Loucy (cell line): ENCODE measurements at regions not wholly inside any gene's neighbourhood (a gene's known extent, or its start where the extent isn't known, plus 50 kb on each side); places are given as distances from the start of the nearest gene placed in this dataset.
A peak's percentile ranks its signal among the peaks of the same experiment; 100 is the strongest.

Source experiments
- H2AFZ ChIP-seq: fragments of 200-600 bp; sonication (generic); 2 replicates; pipeline ENCODE4 v1.6.0; 2016; ENCODE audit warnings: antibody characterized with exemption, mild to moderate bottlenecking, low read length, moderate library complexity
- H3F3A ChIP-seq: fragments of 200-600 bp; 2 replicates; pipeline ENCODE4 v1.6.0; 2016; ENCODE audit warnings: antibody characterized with exemption, low read depth, mild to moderate bottlenecking
- H3K27me3 ChIP-seq: fragments of 200-600 bp; sonication (generic); 2 replicates; pipeline ENCODE4 v1.6.1; 2014; ENCODE audit warnings: low read length, mild to moderate bottlenecking; ENCODE audit not compliant: insufficient read depth, poor library complexity, severe bottlenecking
- H3K36me3 ChIP-seq: fragments of 200-600 bp; sonication (generic); 2 replicates; pipeline ENCODE4 v1.6.1; 2016; ENCODE audit warnings: low read length; ENCODE audit not compliant: insufficient read depth
- H3K4me1 ChIP-seq: fragments of 200-600 bp; sonication (generic); 2 replicates; pipeline ENCODE4 v1.5.1; 2014; ENCODE audit warnings: low read length, mild to moderate bottlenecking; ENCODE audit not compliant: insufficient read depth, poor library complexity, severe bottlenecking
- H3K4me2 ChIP-seq: fragments of 200-600 bp; sonication (generic); 2 replicates; pipeline ENCODE4 v1.6.0; 2014; ENCODE audit warnings: antibody characterized with exemption, low read length, low read depth, mild to moderate bottlenecking; ENCODE audit not compliant: poor library complexity, severe bottlenecking
- H3K4me3 ChIP-seq: fragments of 200-600 bp; sonication (generic); 2 replicates; pipeline ENCODE4 v1.5.1; 2014; ENCODE audit warnings: low read length, mild to moderate bottlenecking, mixed read lengths; ENCODE audit not compliant: poor library complexity, severe bottlenecking
- H3K79me2 ChIP-seq: fragments of 200-600 bp; sonication (generic); 2 replicates; pipeline ENCODE4 v1.6.1; 2014; ENCODE audit warnings: low read length; ENCODE audit not compliant: insufficient read depth
- H3K9ac ChIP-seq: fragments of 200-600 bp; sonication (generic); 2 replicates; pipeline ENCODE4 v1.6.0; 2014; ENCODE audit warnings: mild to moderate bottlenecking, low read depth, low read length, moderate library complexity; ENCODE audit not compliant: poor library complexity, severe bottlenecking
- H3K9me2 ChIP-seq: fragments of 200-600 bp; sonication (generic); replicated peaks from 2 replicates; pipeline ENCODE4 v1.6.1; 2016; ENCODE audit warnings: low read depth, low read length, mixed read lengths
- H3K9me3 ChIP-seq: fragments of 200-600 bp; sonication (generic); 2 replicates; pipeline ENCODE4 v1.6.1; 2014; ENCODE audit warnings: mild to moderate bottlenecking, antibody characterized with exemption, low read length, low read depth; ENCODE audit not compliant: insufficient read depth
- H4K20me1 ChIP-seq: fragments of 200-600 bp; sonication (generic); 2 replicates; pipeline ENCODE4 v1.6.0; 2014; ENCODE audit warnings: antibody characterized with exemption, low read length, mild to moderate bottlenecking; ENCODE audit not compliant: insufficient read depth, poor library complexity, severe bottlenecking
- EZH2phosphoT487 ChIP-seq: fragments of 200-600 bp; IDR thresholded peaks from 2 replicates; pipeline ENCODE4 v1.6.1; 2018; ENCODE audit warnings: antibody characterized with exemption, mild to moderate bottlenecking, moderate library complexity, borderline replicate concordance
- TF ChIP-seq, protein P1 (sequence below): fragments of 200-600 bp; sonication (generic); conservative IDR thresholded peaks from 2 replicates; pipeline ENCODE4 v1.5.1; 2014; ENCODE audit warnings: mild to moderate bottlenecking, antibody characterized with exemption, low read length

DNA sequence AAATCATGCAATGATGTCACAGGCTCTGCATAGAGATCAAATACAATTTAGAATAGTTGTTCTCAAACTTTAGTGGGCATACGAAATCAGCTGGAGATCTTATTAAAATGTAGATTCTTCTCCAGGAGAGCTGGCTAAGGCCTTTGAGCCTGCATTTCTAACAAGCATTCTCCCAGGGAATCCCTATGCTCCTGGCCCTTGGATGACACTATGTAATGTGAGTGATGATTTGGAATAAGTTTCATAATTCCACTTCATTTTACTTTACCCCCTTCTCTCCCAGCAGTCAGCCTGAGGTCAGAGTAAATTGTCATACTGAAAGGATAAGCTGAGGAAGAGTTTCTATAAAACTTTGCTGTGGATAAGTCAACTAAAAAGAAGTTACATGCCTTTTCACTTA lies 189.1 kb downstream of the UBE2E3 start:
- Histone ChIP-seq H3K4me2 (no peak overlapping the region), H3F3A (no peaks in the 10 kb centered on the region; the same call in 1 of the 2 replicates)

DNA sequence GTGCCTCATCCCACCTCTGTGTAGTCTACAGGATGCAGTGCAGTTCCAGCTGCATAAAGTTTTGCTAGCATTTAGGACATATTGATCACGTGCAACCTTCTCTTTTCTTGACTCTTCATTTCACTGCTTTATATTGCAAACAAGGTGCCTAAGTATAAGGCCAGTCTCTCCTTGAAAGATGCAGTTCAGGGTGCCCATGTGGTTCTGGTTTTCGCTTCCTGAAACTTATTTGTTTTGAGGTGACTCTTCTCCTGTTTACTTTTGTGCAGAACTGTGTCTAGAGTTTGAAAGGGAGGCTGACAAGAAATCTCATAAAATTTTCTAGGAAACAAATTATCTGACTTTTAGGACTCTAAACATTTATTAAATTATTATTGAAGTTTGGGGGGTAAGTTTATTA lies 189.9 kb downstream of the UBE2E3 start:
- H2AFZ ChIP-seq: no peak overlapping the region
- TF ChIP-seq, protein P1, sequence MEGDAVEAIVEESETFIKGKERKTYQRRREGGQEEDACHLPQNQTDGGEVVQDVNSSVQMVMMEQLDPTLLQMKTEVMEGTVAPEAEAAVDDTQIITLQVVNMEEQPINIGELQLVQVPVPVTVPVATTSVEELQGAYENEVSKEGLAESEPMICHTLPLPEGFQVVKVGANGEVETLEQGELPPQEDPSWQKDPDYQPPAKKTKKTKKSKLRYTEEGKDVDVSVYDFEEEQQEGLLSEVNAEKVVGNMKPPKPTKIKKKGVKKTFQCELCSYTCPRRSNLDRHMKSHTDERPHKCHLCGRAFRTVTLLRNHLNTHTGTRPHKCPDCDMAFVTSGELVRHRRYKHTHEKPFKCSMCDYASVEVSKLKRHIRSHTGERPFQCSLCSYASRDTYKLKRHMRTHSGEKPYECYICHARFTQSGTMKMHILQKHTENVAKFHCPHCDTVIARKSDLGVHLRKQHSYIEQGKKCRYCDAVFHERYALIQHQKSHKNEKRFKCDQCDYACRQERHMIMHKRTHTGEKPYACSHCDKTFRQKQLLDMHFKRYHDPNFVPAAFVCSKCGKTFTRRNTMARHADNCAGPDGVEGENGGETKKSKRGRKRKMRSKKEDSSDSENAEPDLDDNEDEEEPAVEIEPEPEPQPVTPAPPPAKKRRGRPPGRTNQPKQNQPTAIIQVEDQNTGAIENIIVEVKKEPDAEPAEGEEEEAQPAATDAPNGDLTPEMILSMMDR: no peak
- H3K4me3 ChIP-seq: no peak overlapping the region

More for the DNA sequence above, 189.1 kb downstream of the UBE2E3 start:
- Histone ChIP-seq H3K36me3 (no peaks in the 10 kb centered on the region), H3K9me2 (no peaks in the 10 kb centered on the region), H3K79me2 (no peaks in the 10 kb centered on the region), H3K9me3 (peaks cover 23% of the 10 kb centered on the region), H3K9ac (no peak overlapping the region), H3K4me1 (peaks cover 35% of the 10 kb centered on the region), H2AFZ (no peak overlapping the region), H3K27me3 (no peaks in the 10 kb centered on the region), H4K20me1 (no peaks in the 10 kb centered on the region), H3K4me3 (no peak overlapping the region)
- no peak for TF ChIP-seq EZH2phosphoT487
- TF ChIP-seq, protein P1: no peak

DNA sequence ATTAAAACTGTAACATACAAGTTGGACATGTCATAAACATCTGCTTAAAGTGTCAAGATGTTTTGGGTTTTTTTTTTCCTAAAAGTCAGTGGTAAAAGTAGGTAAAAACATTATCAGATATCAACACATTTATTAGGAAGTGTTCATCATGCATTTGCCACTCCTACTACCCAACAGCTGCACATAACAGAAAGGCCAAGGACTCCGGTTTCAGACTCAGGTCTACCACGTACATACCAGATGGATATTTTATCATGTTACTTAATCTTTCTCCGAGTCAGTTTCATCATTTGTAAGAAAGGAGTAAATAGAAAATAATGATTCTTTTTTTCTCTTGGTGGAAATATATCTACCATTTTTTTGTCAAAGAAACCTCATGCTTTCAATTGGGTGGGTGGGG lies 192.3 kb downstream of the UBE2E3 start:
- Histone ChIP-seq H3K79me2 (no peaks in the 10 kb centered on the region), H2AFZ (no peak overlapping the region), H4K20me1 (no peaks in the 10 kb centered on the region), H3K9me2 (no peaks in the 10 kb centered on the region), H3F3A (no peaks in the 10 kb centered on the region; the same call in 1 of the 2 replicates), H3K9ac (no peak overlapping the region), H3K9me3 (peaks cover 8% of the 10 kb centered on the region), H3K27me3 (no peaks in the 10 kb centered on the region), H3K4me1 (peaks cover 45% of the 10 kb centered on the region), H3K36me3 (no peaks in the 10 kb centered on the region), H3K4me2 (no peak overlapping the region), H3K4me3 (no peak overlapping the region)
- no peak for TF ChIP-seq EZH2phosphoT487
- TF ChIP-seq, protein P1: no peak

More for the DNA sequence above, 189.9 kb downstream of the UBE2E3 start:
- Histone ChIP-seq H3K36me3 (no peaks in the 10 kb centered on the region), H3K27me3 (no peaks in the 10 kb centered on the region), H3K4me1 (peaks cover 42% of the 10 kb centered on the region), H3K79me2 (no peaks in the 10 kb centered on the region), H3K9ac (peak overlapping the region; percentile 2), H3K9me3 (peaks cover 23% of the 10 kb centered on the region), H3K4me2 (peak overlapping the region; percentile 32), H3F3A (no peaks in the 10 kb centered on the region; the same call in 1 of the 2 replicates), H3K9me2 (no peaks in the 10 kb centered on the region), H4K20me1 (no peaks in the 10 kb centered on the region)
